IMR-90 (cell line): ENCODE measurements at regions not wholly inside any gene's neighbourhood (a gene's known extent, or its start where the extent isn't known, plus 50 kb on each side); places are given as distances from the start of the nearest gene placed in this dataset.

Experiments used
- ATAC-seq: fragments of 200-7000 bp; cut with Tn5 transposase; 2 replicates; pipeline ENCODE4 v1.9.1; 2020; ENCODE audit warnings: low read depth, mild to moderate bottlenecking, moderate library complexity
- BruUV-seq: library from RNA; stranded (reverse); fragments of 400-500 nt; replicated peaks from 2 replicates; lab custom pipeline; 2021; lab: Mats Ljungman, UMichigan
- CTCF ChIA-PET: fragments of 300-600 bp; formaldehyde crosslinking; extraction: SDS; loops from one replicate; lab custom pipeline; 2021; ENCODE audit warnings: antibody characterized with exemption; lab: Yijun Ruan, JAX
- POLR2A ChIA-PET: fragments of 300-600 bp; sonication (Branson Sonifier 250); formaldehyde crosslinking; loops from one replicate; lab custom pipeline; 2022; ENCODE audit warnings: antibody characterized with exemption; ENCODE audit not compliant: unreplicated experiment; lab: Charles Lee
- DNase-seq: peaks from one replicate; pipeline ENCODE4 v3.0.0; 2013
- H2AFZ ChIP-seq: replicated peaks from 2 replicates; pipeline ENCODE3; 2013; ENCODE audit warnings: low read length, mild to moderate bottlenecking; ENCODE audit not compliant: poor library complexity
- H2AK5ac ChIP-seq: 2 replicates; pipeline ENCODE4 v1.6.1; 2013; ENCODE audit warnings: low read depth, low read length, inconsistent platforms
- H2AK9ac ChIP-seq: replicated peaks from 2 replicates; pipeline ENCODE3; 2013; ENCODE audit warnings: mild to moderate bottlenecking, low read depth, low read length, moderate library complexity; ENCODE audit not compliant: poor library complexity
- H2BK120ac ChIP-seq: 2 replicates; pipeline ENCODE4 v1.6.1; 2013; ENCODE audit warnings: low read depth, low read length, inconsistent platforms
- H2BK15ac ChIP-seq: 3 replicates; pipeline ENCODE4 v1.6.1; 2013; ENCODE audit warnings: low read depth, low read length, inconsistent platforms
- H2BK20ac ChIP-seq: 2 replicates; pipeline ENCODE4 v1.6.1; 2013; ENCODE audit warnings: low read depth, mild to moderate bottlenecking, inconsistent platforms, low read length, moderate library complexity
- H2BK5ac ChIP-seq: 2 replicates; pipeline ENCODE4 v1.6.1; 2013; ENCODE audit warnings: mild to moderate bottlenecking, low read depth, low read length, inconsistent platforms; ENCODE audit not compliant: poor library complexity, severe bottlenecking
- H3K14ac ChIP-seq: replicated peaks from 2 replicates; pipeline ENCODE4 v1.6.1; 2013; ENCODE audit warnings: low read depth, low read length, inconsistent platforms
- H3K18ac ChIP-seq: 2 replicates; pipeline ENCODE4 v1.6.1; 2013; ENCODE audit warnings: low read depth, low read length, control low read depth
- H3K23ac ChIP-seq: 2 replicates; pipeline ENCODE4 v1.6.1; 2013; ENCODE audit warnings: low read depth, low read length, inconsistent platforms
- H3K27ac ChIP-seq: 2 replicates; pipeline ENCODE4 v1.5.1; 2013; ENCODE audit warnings: mild to moderate bottlenecking, control low read depth, low read length; ENCODE audit not compliant: insufficient read depth
- H3K27me3 ChIP-seq: 2 replicates; pipeline ENCODE4 v1.6.1; 2013; ENCODE audit warnings: low read length; ENCODE audit not compliant: control insufficient read depth, insufficient read depth
- H3K36me3 ChIP-seq: 2 replicates; pipeline ENCODE4 v1.6.1; 2013; ENCODE audit warnings: low read length, mixed read lengths; ENCODE audit not compliant: control insufficient read depth, insufficient read depth
- H3K4ac ChIP-seq: 2 replicates; pipeline ENCODE4 v1.6.1; 2013; ENCODE audit warnings: low read depth, low read length, inconsistent platforms
- H3K4me1 ChIP-seq: 2 replicates; pipeline ENCODE4 v1.6.1; 2013; ENCODE audit warnings: low read length, mixed read lengths; ENCODE audit not compliant: control insufficient read depth, insufficient read depth
- H3K4me2 ChIP-seq: 2 replicates; pipeline ENCODE4 v1.6.1; 2013; ENCODE audit warnings: low read depth, mild to moderate bottlenecking, control low read depth, low read length, moderate library complexity
- H3K4me3 ChIP-seq: 2 replicates; pipeline ENCODE4 v1.5.1; 2013; ENCODE audit warnings: low read depth, mild to moderate bottlenecking, control low read depth, low read length, moderate library complexity; ENCODE audit not compliant: insufficient read depth
- H3K56ac ChIP-seq: 2 replicates; pipeline ENCODE4 v1.6.1; 2013; ENCODE audit warnings: low read length, inconsistent platforms; ENCODE audit not compliant: insufficient read depth; ENCODE audit errors: extremely low read depth
- H3K79me1 ChIP-seq, 2 experiments: 2 replicates each; pipeline ENCODE4 v1.6.1; 2013; ENCODE audit warnings: low read length in 2 of 2, inconsistent platforms in 1 of 2, low read depth in 1 of 2
- H3K9ac ChIP-seq: 2 replicates; pipeline ENCODE4 v1.6.1; 2013; ENCODE audit warnings: low read depth, low read length, control low read depth
- H3K9me1 ChIP-seq: 2 replicates; pipeline ENCODE4 v1.6.1; 2013; ENCODE audit warnings: low read length, inconsistent platforms; ENCODE audit not compliant: insufficient read depth
- H3K9me3 ChIP-seq: 2 replicates; pipeline ENCODE4 v1.6.1; 2013; ENCODE audit warnings: low read length; ENCODE audit not compliant: control insufficient read depth, insufficient read depth
- H4K20me1 ChIP-seq: 2 replicates; pipeline ENCODE4 v1.6.1; 2013; ENCODE audit warnings: low read length, inconsistent platforms; ENCODE audit not compliant: insufficient read depth
- H4K5ac ChIP-seq: 2 replicates; pipeline ENCODE4 v1.6.1; 2013; ENCODE audit warnings: mild to moderate bottlenecking, low read depth, low read length, control low read depth
- H4K8ac ChIP-seq, 2 experiments: 2 replicates each; pipeline ENCODE4 v1.6.1; 2013; ENCODE audit warnings: low read depth in 2 of 2, low read length in 2 of 2, control low read depth in 1 of 2, inconsistent platforms in 1 of 2
- H4K91ac ChIP-seq: 2 replicates; pipeline ENCODE4 v1.6.1; 2013; ENCODE audit warnings: low read depth, low read length, inconsistent platforms; ENCODE audit not compliant: insufficient read depth
- BHLHE40 ChIP-seq: fragments of 150-350 bp; IDR thresholded peaks from 2 replicates; pipeline ENCODE4 v1.6.1; 2016; ENCODE audit warnings: mild to moderate bottlenecking, low read depth, low read length
- CEBPB ChIP-seq: IDR thresholded peaks from 2 replicates; pipeline ENCODE4 v1.6.1; 2012; ENCODE audit warnings: low read depth, low read length, improper control_type of control experiment
- CHD1 ChIP-seq: IDR thresholded peaks from 2 replicates; pipeline ENCODE4 v1.6.1; 2012; ENCODE audit warnings: low read depth, low read length, improper control_type of control experiment
- CTCF ChIP-seq: conservative IDR thresholded peaks from 2 replicates; pipeline ENCODE4 v1.5.1; 2012; ENCODE audit warnings: mild to moderate bottlenecking, low read depth, low read length, improper control_type of control experiment
- ELK1 ChIP-seq: fragments of 150-350 bp; IDR thresholded peaks from 2 replicates; pipeline ENCODE4 v1.6.1; 2016; ENCODE audit warnings: low read depth, mild to moderate bottlenecking, low read length, moderate library complexity, borderline replicate concordance
- FOS ChIP-seq: fragments of 150-350 bp; IDR thresholded peaks from 2 replicates; pipeline ENCODE4 v1.6.1; 2016; ENCODE audit warnings: low read depth, low read length
- MAFK ChIP-seq: IDR thresholded peaks from 2 replicates; pipeline ENCODE4 v1.6.1; 2012; ENCODE audit warnings: low read depth, low read length, improper control_type of control experiment
- MAZ ChIP-seq: IDR thresholded peaks from 2 replicates; pipeline ENCODE4 v1.6.1; 2012; ENCODE audit warnings: low read depth, mild to moderate bottlenecking, low read length, improper control_type of control experiment, moderate library complexity, borderline replicate concordance
- MXI1 ChIP-seq: IDR thresholded peaks from 2 replicates; pipeline ENCODE4 v1.6.1; 2012; ENCODE audit warnings: low read depth, mild to moderate bottlenecking, low read length, moderate library complexity, borderline replicate concordance
- NFE2L2 ChIP-seq: fragments of 150-350 bp; IDR thresholded peaks from 2 replicates; pipeline ENCODE4 v1.6.1; 2016; ENCODE audit warnings: low read depth, mild to moderate bottlenecking, low read length
- POLR2A ChIP-seq: IDR thresholded peaks from 2 replicates; pipeline ENCODE4 v1.6.1; 2012; ENCODE audit warnings: mild to moderate bottlenecking, low read depth, low read length
- RAD21 ChIP-seq: IDR thresholded peaks from 2 replicates; pipeline ENCODE4 v1.6.1; 2012; ENCODE audit warnings: low read length, improper control_type of control experiment
- RCOR1 ChIP-seq: IDR thresholded peaks from 2 replicates; pipeline ENCODE4 v1.6.1; 2012; ENCODE audit warnings: mild to moderate bottlenecking, low read length, improper control_type of control experiment; ENCODE audit not compliant: insufficient replicate concordance
- RFX5 ChIP-seq: IDR thresholded peaks from 2 replicates; pipeline ENCODE4 v1.8.0; 2012; ENCODE audit warnings: low read depth, mild to moderate bottlenecking, low read length, moderate library complexity
- SMC3 ChIP-seq: fragments of 150-350 bp; IDR thresholded peaks from 2 replicates; pipeline ENCODE4 v1.6.1; 2016; ENCODE audit warnings: low read depth, mild to moderate bottlenecking, antibody characterized with exemption, low read length, moderate library complexity
- USF2 ChIP-seq: fragments of 150-350 bp; IDR thresholded peaks from 2 replicates; pipeline ENCODE4 v1.6.1; 2017; ENCODE audit warnings: mild to moderate bottlenecking, antibody characterized with exemption, low read length, low read depth
- WGBS, 2 experiments: methylation state at CpG; one replicate each; pipeline versions ENCODE4 v1.1.5 to v1.1.7; 2013; ENCODE audit warnings: missing lambda C conversion rate in 2 of 2; ENCODE audit not compliant: insufficient read length in 1 of 2; ENCODE audit errors: extremely low coverage in 2 of 2; 5-methylcytosine and 5-hydroxymethylcytosine counted together
- dilution Hi-C: fragments of 300-500 bp; cut with HindIII; formaldehyde crosslinking; loops from one replicate; pipeline ENCODE4 v1.14.3; 2018; ENCODE audit warnings: low sequenced_read_pairs; ENCODE audit not compliant: unreplicated experiment
- in situ Hi-C: fragments of 300-500 bp; cut with MboI; formaldehyde crosslinking; loops from 3 replicates; pipeline ENCODE4 v1.14.3; 2019; ENCODE audit warnings: low sequenced_read_pairs, inconsistent platforms, mixed read lengths
- intact Hi-C: fragments of 100-400 bp; cut with micrococcal nuclease; formaldehyde crosslinking; loops from 2 replicates; pipeline ENCODE4 v1.10.0; 2022

GRCh38 chr2:41234093-41234492, 782.2 kb upstream of the SLC8A1 start:
- BruUV-seq: no TSS peak
- H3K27ac ChIP-seq: no peak overlapping the region
- H3K4me1 ChIP-seq: no peaks in the 10 kb centered on the region
- H2BK5ac ChIP-seq: no peak overlapping the region
- H3K4ac ChIP-seq: no peak overlapping the region
- H3K23ac ChIP-seq: no peak overlapping the region
- in situ Hi-C loops: no loop called here
- H2AK9ac ChIP-seq: no peak overlapping the region
- H2BK120ac ChIP-seq: no peak overlapping the region
- H3K9ac ChIP-seq: no peak overlapping the region
- no peak overlapping the region for H3K14ac ChIP-seq
- ChIA-PET POLR2A (no interaction called here), CTCF (interaction anchor here (0.5 kb wide), 1 partner anchor 18 kb away, joined by 3 read pairs; no protein-coding TSS in a partner anchor)
- H4K5ac ChIP-seq: no peak overlapping the region
- no peak overlapping the region for H4K91ac ChIP-seq
- DNase-seq: no peak
- no peak overlapping the region for H3K4me3 ChIP-seq
- TF ChIP-seq RAD21 (no peak), MAZ (no peak), FOS (no peak), BHLHE40 (no peak), NFE2L2 (no peak), MAFK (no peak), SMC3 (no peak), RCOR1 (no peak), ELK1 (no peak), CHD1 (no peak), POLR2A (no peak), CTCF (no peak), USF2 (no peak), RFX5 (no peak), MXI1 (no peak), CEBPB (no peak)
- no peak overlapping the region for H2BK20ac ChIP-seq
- H2AK5ac ChIP-seq: no peak overlapping the region
- no CpG with 5 or more reads among the region's 1 CpG for WGBS, 2 experiments
- H4K8ac ChIP-seq: no peak overlapping the region
- no peak overlapping the region for H3K56ac ChIP-seq
- no peak overlapping the region for H3K18ac ChIP-seq
- intact Hi-C loops: no loop called here
- dilution Hi-C loops: no loop called here
- H4K20me1 ChIP-seq: no peaks in the 10 kb centered on the region
- no peak for ATAC-seq
- no peaks in the 10 kb centered on the region for H3K79me1 ChIP-seq
- H2AFZ ChIP-seq: no peak overlapping the region
- H3K27me3 ChIP-seq: no peaks in the 10 kb centered on the region
- no peaks in the 10 kb centered on the region for H3K36me3 ChIP-seq
- H3K9me3 ChIP-seq: no peaks in the 10 kb centered on the region; the same call in 1 of the 2 replicates
- H2BK15ac ChIP-seq: no peak overlapping the region
- no peaks in the 10 kb centered on the region for H3K9me1 ChIP-seq
- no peak overlapping the region for H3K4me2 ChIP-seq
